HG03354 (cell line): ENCODE measurements at regions not wholly inside any gene's neighbourhood (a gene's known extent, or its start where the extent isn't known, plus 50 kb on each side); places are given as distances from the start of the nearest gene placed in this dataset.
"Not testable (repeated sequence)": the region's sequence is repeated elsewhere in the genome, so short reads cannot be mapped to it uniquely, and the experiment has no call there.

Experiments used
- ATAC-seq: cut with Tn5 transposase; IDR thresholded peaks from one replicate; pipeline ENCODE4 v1.9.1; 2021; ENCODE audit warnings: mild to moderate bottlenecking; ENCODE audit not compliant: unreplicated experiment, poor library complexity, severe bottlenecking

GRCh38 chr15:66863390-66864085 is 161.5 kb downstream of the SMAD6 start:
- no peak for ATAC-seq

GRCh38 chr15:66864086-66864830 is 162.2 kb downstream of the SMAD6 start:
- ATAC-seq: no peak

GRCh38 chr15:66864871-66865281 is 162.8 kb downstream of the SMAD6 start:
- ATAC-seq: no peak

GRCh38 chr15:66865622-66866611 is 163.9 kb downstream of the SMAD6 start:
- peak; percentile 93 for ATAC-seq

- ATAC-seq: no peak
Observed at GRCh38 chr15:66866656-66867055, 164.6 kb downstream of the SMAD6 start.

GRCh38 chr15:66868918-66869317 is 166.9 kb downstream of the SMAD6 start:
- no peak for ATAC-seq

- ATAC-seq: no peak
Observed at GRCh38 chr15:66870880-66871388, 168.9 kb downstream of the SMAD6 start.

- ATAC-seq: no peak
Observed at GRCh38 chr15:66872405-66872804, 170.4 kb downstream of the SMAD6 start.

- ATAC-seq: not testable (repeated sequence)
Observed at GRCh38 chr15:66873331-66873730, 171.3 kb downstream of the SMAD6 start.

- no peak for ATAC-seq
Observed at GRCh38 chr15:66873856-66874255, 171.8 kb downstream of the SMAD6 start.

- no peak for ATAC-seq
Observed at GRCh38 chr15:66875588-66876420, 173.8 kb downstream of the SMAD6 start.

GRCh38 chr15:66876421-66876730 is 174.3 kb downstream of the SMAD6 start:
- ATAC-seq: no peak

GRCh38 chr15:66876731-66877476 is 174.9 kb downstream of the SMAD6 start:
- no peak for ATAC-seq

GRCh38 chr15:66877477-66878271 is 175.6 kb downstream of the SMAD6 start:
- no peak for ATAC-seq

- ATAC-seq: no peak
Observed at GRCh38 chr15:66878761-66879160, 176.7 kb downstream of the SMAD6 start.

- no peak for ATAC-seq
Observed at GRCh38 chr15:66879531-66880368, 177.7 kb downstream of the SMAD6 start.
